Liver (tissue), 8 donors: ENCODE measurements at regions not wholly inside any gene's neighbourhood (a gene's known extent, or its start where the extent isn't known, plus 50 kb on each side); places are given as distances from the start of the nearest gene placed in this dataset.

Experiments used
- DNase-seq: peaks from one replicate; pipeline ENCODE4 v3.0.0-alpha.2; 2017; ENCODE audit warnings: low spot score
- H3K27ac ChIP-seq, 2 donors: one replicate each; pipeline ENCODE4 v1.7.0; 2013; ENCODE audit warnings: inconsistent platforms in 2 of 2, low read length in 2 of 2, control low read depth in 1 of 2, low read depth in 1 of 2, mild to moderate bottlenecking in 1 of 2
- H3K27me3 ChIP-seq, 4 donors: one replicate each; pipeline versions ENCODE4 v1.6.1 to v1.7.0; 2013; ENCODE audit warnings: low read length in 3 of 4, inconsistent platforms in 1 of 4, mild to moderate bottlenecking in 1 of 4, moderate library complexity in 1 of 4; ENCODE audit not compliant: control insufficient read depth in 4 of 4, insufficient read depth in 4 of 4
- H3K36me3 ChIP-seq, 4 donors: one replicate each; pipeline versions ENCODE4 v1.6.1 to v1.7.0; 2013; ENCODE audit warnings: low read length in 3 of 4, mild to moderate bottlenecking in 3 of 4, low read depth in 1 of 4, moderate library complexity in 1 of 4; ENCODE audit not compliant: control insufficient read depth in 4 of 4, insufficient read depth in 3 of 4
- H3K4me1 ChIP-seq, 4 donors: one replicate each; pipeline versions ENCODE4 v1.6.1 to v1.7.0; 2013; ENCODE audit warnings: low read length in 3 of 4, mild to moderate bottlenecking in 3 of 4, moderate library complexity in 1 of 4; ENCODE audit not compliant: control insufficient read depth in 4 of 4, insufficient read depth in 4 of 4
- H3K4me3 ChIP-seq, 3 donors: one replicate each; pipeline versions ENCODE4 v1.6.1 to v1.7.0; 2013; ENCODE audit warnings: low read length in 3 of 3, control low read depth in 1 of 3, low read depth in 1 of 3, mild to moderate bottlenecking in 1 of 3
- H3K9ac ChIP-seq, 2 donors: one replicate each; pipeline ENCODE4 v1.7.0; 2013; ENCODE audit warnings: low read length in 2 of 2, mild to moderate bottlenecking in 2 of 2, moderate library complexity in 2 of 2, control low read depth in 1 of 2, low read depth in 1 of 2
- H3K9me3 ChIP-seq, 4 donors: one replicate each; pipeline versions ENCODE4 v1.6.1 to v1.7.0; 2013; ENCODE audit warnings: low read length in 3 of 4; ENCODE audit not compliant: control insufficient read depth in 4 of 4
- EGR1 ChIP-seq, 2 donors: IDR thresholded peaks; 2 replicates each; pipeline ENCODE4 v1.6.1; 2016 to 2018; ENCODE audit warnings: antibody characterized with exemption in 2 of 2, low read depth in 2 of 2
- FOXA1 ChIP-seq: IDR thresholded peaks from 2 replicates; pipeline ENCODE4 v1.6.1; 2016; ENCODE audit warnings: antibody characterized with exemption
- FOXA2 ChIP-seq: IDR thresholded peaks from 2 replicates; pipeline ENCODE4 v1.6.1; 2016; ENCODE audit warnings: antibody characterized with exemption
- GABPA ChIP-seq, 2 donors: IDR thresholded peaks in 1 of 2; conservative IDR thresholded peaks in 1 of 2; 2 replicates each; pipeline ENCODE4 v1.6.1; 2016; ENCODE audit warnings: antibody characterized with exemption in 2 of 2, mild to moderate bottlenecking in 1 of 2, moderate library complexity in 1 of 2
- HNF4A ChIP-seq, 2 donors: conservative IDR thresholded peaks; 2 replicates each; pipeline ENCODE4 v1.6.1; 2016; ENCODE audit warnings: antibody characterized with exemption in 2 of 2, mild to moderate bottlenecking in 2 of 2
- HNF4G ChIP-seq: IDR thresholded peaks from 2 replicates; pipeline ENCODE4 v1.6.1; 2016; ENCODE audit warnings: antibody characterized with exemption
- JUND ChIP-seq, 2 donors: IDR thresholded peaks; 2 replicates each; pipeline ENCODE4 v1.6.1; 2016; ENCODE audit warnings: antibody characterized with exemption in 2 of 2
- NR2F2 ChIP-seq: IDR thresholded peaks from 2 replicates; pipeline ENCODE4 v1.6.1; 2016; ENCODE audit warnings: antibody characterized with exemption
- RAD21 ChIP-seq, 2 donors: IDR thresholded peaks; 2 replicates each; pipeline ENCODE4 v1.6.1; 2016; ENCODE audit warnings: antibody characterized with exemption in 2 of 2, mild to moderate bottlenecking in 2 of 2
- RXRA ChIP-seq, 2 donors: IDR thresholded peaks; 2 replicates each; pipeline ENCODE4 v1.6.1; 2017 to 2018; ENCODE audit warnings: antibody characterized with exemption in 2 of 2, mild to moderate bottlenecking in 1 of 2
- whole genome bisulfite sequencing: extraction: QIAGEN DNeasy Blood & Tissue Kit; methylation state at CpG from one replicate; pipeline ENCODE4 v1.1.7; 2013; 5-methylcytosine and 5-hydroxymethylcytosine counted together
- TF ChIP-seq, protein P1 (sequence below): IDR thresholded peaks from 2 replicates; pipeline ENCODE4 v1.6.1; 2016; ENCODE audit warnings: antibody characterized with exemption, mild to moderate bottlenecking
- TF ChIP-seq, protein P2 (sequence below): IDR thresholded peaks from 2 replicates; pipeline ENCODE4 v1.6.1; 2016; ENCODE audit warnings: antibody characterized with exemption
- TF ChIP-seq, protein P3 (sequence below): IDR thresholded peaks from 2 replicates; pipeline ENCODE4 v1.6.1; 2016; ENCODE audit warnings: antibody characterized with exemption
- TF ChIP-seq, protein P4 (sequence below): IDR thresholded peaks from 2 replicates; pipeline ENCODE4 v1.6.1; 2016; ENCODE audit warnings: antibody characterized with exemption
- TF ChIP-seq, protein P5 (sequence below): fragments of 150-350 bp; IDR thresholded peaks from 2 replicates; pipeline ENCODE4 v1.5.1; 2017; ENCODE audit warnings: improper control_type of control experiment, low read depth, low read length; ENCODE audit not compliant: missing input control
- donor health status: healthy.
- donor health status: healthy.
- donor health status: healthy.
- donor health status: healthy.
- donor health status: healthy.

DNA sequence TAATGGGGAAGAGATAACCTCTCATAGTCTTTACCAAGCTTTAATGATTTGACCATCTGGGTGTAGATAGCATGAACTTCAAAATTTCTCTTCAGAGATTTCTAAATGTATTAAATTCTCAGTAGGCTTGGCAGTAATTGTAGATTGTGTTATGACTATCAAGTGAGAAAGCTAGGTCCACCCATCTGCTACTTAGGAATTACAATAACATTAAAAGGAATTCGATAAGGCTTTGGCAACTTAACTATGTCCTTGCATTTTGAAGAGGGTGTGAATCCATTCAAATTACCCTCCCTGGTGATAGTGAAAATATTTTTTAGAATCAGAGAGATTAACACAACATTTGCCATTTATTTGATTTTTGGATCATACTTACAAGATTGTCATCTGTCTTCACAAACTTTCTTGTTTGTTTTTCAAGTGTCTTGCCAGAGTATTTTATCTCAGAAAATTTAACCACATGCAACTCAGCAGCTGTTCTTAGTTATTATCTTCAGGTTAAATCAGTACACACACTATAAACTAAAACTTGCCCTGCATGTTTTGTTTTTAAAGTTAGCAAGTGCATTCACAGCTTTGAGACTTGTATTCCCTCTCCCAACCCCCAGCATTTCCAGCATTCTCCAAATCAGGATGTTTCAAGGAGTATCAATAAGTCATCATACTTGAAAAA lies 69.6 kb upstream of the COL8A1 start:
- H3K9ac ChIP-seq: no peak overlapping the region
- 67% methylated on average over 1 of the region's 1 CpG for WGBS

DNA sequence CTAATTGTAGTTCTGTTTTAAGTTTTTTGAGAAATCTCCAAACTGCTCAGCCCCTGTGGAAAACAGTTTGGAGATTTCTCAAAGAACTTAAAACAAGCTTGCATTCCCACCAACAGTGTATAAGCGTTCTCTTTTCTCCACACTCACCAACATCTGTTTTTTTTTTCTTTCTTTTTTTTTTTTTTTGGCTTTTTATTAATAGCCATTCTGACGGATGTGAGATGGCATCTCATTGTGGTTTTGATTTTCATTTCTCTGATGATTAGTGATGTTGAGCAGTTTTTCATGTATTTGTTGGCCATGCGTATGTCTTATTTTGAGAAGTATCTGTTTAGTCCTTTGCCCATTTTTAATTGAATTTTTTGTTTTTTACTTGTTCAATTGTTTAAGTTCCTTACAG lies 73.1 kb upstream of the COL8A1 start:
- Histone ChIP-seq H3K4me3 (no peak overlapping the region), H3K9ac (no peak overlapping the region), H3K9me3 (peaks cover 0 to 12% (median 0%) of the 10 kb centered on the region in 4 donors), H3K4me1 (no peaks in the 10 kb centered on the region), H3K27ac (no peak overlapping the region), H3K36me3 (no peaks in the 10 kb centered on the region), H3K27me3 (no peaks in the 10 kb centered on the region)
- DNase-seq: no peak
- whole genome bisulfite sequencing: 69% methylated on average over 3 of the region's 3 CpGs
- TF ChIP-seq, protein P1, sequence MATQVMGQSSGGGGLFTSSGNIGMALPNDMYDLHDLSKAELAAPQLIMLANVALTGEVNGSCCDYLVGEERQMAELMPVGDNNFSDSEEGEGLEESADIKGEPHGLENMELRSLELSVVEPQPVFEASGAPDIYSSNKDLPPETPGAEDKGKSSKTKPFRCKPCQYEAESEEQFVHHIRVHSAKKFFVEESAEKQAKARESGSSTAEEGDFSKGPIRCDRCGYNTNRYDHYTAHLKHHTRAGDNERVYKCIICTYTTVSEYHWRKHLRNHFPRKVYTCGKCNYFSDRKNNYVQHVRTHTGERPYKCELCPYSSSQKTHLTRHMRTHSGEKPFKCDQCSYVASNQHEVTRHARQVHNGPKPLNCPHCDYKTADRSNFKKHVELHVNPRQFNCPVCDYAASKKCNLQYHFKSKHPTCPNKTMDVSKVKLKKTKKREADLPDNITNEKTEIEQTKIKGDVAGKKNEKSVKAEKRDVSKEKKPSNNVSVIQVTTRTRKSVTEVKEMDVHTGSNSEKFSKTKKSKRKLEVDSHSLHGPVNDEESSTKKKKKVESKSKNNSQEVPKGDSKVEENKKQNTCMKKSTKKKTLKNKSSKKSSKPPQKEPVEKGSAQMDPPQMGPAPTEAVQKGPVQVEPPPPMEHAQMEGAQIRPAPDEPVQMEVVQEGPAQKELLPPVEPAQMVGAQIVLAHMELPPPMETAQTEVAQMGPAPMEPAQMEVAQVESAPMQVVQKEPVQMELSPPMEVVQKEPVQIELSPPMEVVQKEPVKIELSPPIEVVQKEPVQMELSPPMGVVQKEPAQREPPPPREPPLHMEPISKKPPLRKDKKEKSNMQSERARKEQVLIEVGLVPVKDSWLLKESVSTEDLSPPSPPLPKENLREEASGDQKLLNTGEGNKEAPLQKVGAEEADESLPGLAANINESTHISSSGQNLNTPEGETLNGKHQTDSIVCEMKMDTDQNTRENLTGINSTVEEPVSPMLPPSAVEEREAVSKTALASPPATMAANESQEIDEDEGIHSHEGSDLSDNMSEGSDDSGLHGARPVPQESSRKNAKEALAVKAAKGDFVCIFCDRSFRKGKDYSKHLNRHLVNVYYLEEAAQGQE: no peak
- TF ChIP-seq FOXA1 (no peak), RAD21 (IDR thresholded peaks at IDR 0.05) (no peak), HNF4A (conservative IDR thresholded peaks at IDR 0.05) (no peak), GABPA (IDR thresholded peaks at IDR 0.05 in 1 of 2, conservative IDR thresholded peaks at IDR 0.05 in 1 of 2) (no peak), HNF4G (no peak), JUND (IDR thresholded peaks at IDR 0.05) (no peak)
- TF ChIP-seq, protein P2, sequence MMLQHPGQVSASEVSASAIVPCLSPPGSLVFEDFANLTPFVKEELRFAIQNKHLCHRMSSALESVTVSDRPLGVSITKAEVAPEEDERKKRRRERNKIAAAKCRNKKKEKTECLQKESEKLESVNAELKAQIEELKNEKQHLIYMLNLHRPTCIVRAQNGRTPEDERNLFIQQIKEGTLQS: no peak
- TF ChIP-seq, protein P3, sequence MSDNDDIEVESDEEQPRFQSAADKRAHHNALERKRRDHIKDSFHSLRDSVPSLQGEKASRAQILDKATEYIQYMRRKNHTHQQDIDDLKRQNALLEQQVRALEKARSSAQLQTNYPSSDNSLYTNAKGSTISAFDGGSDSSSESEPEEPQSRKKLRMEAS: no peak

More for the DNA sequence above, 69.6 kb upstream of the COL8A1 start:
- Histone ChIP-seq H3K9me3 (peaks cover 0 to 12% (median 0%) of the 10 kb centered on the region in 4 donors), H3K27ac (no peak overlapping the region), H3K4me3 (no peak overlapping the region), H3K27me3 (no peaks in the 10 kb centered on the region), H3K36me3 (no peaks in the 10 kb centered on the region), H3K4me1 (no peaks in the 10 kb centered on the region)
- TF ChIP-seq, protein P4, sequence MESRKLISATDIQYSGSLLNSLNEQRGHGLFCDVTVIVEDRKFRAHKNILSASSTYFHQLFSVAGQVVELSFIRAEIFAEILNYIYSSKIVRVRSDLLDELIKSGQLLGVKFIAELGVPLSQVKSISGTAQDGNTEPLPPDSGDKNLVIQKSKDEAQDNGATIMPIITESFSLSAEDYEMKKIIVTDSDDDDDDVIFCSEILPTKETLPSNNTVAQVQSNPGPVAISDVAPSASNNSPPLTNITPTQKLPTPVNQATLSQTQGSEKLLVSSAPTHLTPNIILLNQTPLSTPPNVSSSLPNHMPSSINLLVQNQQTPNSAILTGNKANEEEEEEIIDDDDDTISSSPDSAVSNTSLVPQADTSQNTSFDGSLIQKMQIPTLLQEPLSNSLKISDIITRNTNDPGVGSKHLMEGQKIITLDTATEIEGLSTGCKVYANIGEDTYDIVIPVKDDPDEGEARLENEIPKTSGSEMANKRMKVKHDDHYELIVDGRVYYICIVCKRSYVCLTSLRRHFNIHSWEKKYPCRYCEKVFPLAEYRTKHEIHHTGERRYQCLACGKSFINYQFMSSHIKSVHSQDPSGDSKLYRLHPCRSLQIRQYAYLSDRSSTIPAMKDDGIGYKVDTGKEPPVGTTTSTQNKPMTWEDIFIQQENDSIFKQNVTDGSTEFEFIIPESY: no peak
- no peak for TF ChIP-seq FOXA2
- no peak for TF ChIP-seq HNF4A (conservative IDR thresholded peaks at IDR 0.05)
- TF ChIP-seq, protein P5, sequence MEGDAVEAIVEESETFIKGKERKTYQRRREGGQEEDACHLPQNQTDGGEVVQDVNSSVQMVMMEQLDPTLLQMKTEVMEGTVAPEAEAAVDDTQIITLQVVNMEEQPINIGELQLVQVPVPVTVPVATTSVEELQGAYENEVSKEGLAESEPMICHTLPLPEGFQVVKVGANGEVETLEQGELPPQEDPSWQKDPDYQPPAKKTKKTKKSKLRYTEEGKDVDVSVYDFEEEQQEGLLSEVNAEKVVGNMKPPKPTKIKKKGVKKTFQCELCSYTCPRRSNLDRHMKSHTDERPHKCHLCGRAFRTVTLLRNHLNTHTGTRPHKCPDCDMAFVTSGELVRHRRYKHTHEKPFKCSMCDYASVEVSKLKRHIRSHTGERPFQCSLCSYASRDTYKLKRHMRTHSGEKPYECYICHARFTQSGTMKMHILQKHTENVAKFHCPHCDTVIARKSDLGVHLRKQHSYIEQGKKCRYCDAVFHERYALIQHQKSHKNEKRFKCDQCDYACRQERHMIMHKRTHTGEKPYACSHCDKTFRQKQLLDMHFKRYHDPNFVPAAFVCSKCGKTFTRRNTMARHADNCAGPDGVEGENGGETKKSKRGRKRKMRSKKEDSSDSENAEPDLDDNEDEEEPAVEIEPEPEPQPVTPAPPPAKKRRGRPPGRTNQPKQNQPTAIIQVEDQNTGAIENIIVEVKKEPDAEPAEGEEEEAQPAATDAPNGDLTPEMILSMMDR: no peak
- TF ChIP-seq RXRA (IDR thresholded peaks at IDR 0.05): no peak
- no peak for TF ChIP-seq NR2F2
- TF ChIP-seq, protein P3: no peak
- no peak for TF ChIP-seq EGR1 (IDR thresholded peaks at IDR 0.05; ENCODE audit: low read depth in 2 of 2)
- TF ChIP-seq GABPA (IDR thresholded peaks at IDR 0.05 in 1 of 2, conservative IDR thresholded peaks at IDR 0.05 in 1 of 2): no peak
- TF ChIP-seq, protein P1: no peak
- no peak for DNase-seq
